HG03457 (cell line): ENCODE measurements at regions not wholly inside any gene's neighbourhood (a gene's known extent, or its start where the extent isn't known, plus 50 kb on each side); places are given as distances from the start of the nearest gene placed in this dataset.

Source experiments
- ATAC-seq: cut with Tn5 transposase; IDR thresholded peaks from one replicate; pipeline ENCODE4 v1.9.1; 2021; ENCODE audit warnings: moderate number of reproducible peaks; ENCODE audit not compliant: unreplicated experiment

GRCh38 chrX:40485973-40486372, 94.8 kb upstream of the ATP6AP2 start:
- ATAC-seq: no peak

DNA sequence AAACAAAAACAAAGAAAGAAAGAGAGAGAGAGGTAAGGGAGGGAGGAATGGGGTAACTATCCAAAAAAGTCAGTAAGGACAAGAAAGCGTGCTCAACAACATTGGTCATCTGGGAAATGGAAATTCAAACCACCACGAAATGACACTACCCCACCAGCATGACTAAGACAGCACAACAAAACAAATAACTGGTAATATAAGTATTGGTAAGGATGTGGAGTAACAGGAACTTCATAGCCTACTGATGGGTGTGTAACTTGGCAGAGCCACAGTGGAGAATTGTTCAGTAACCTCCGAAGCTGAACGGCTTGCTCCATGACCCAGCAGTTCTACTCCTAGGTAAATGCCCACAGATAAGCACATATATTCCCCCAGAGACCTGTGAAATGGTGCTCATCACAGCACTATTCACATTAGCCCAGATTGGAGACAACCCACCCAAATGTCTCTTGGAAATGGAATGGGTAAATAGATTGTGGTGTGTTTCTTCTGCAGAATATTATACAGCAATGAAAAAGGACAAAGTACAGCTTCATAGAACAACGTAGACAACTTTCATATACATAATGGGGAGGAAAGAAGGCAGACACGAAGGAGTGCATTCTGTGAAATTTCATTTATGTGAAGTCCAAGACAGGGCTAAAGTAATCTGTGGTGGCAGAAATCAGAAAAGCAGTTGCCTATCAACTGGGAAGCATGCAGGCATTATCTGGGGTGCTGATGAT, 95.5 kb upstream of the ATP6AP2 start:
- no peak for ATAC-seq

- ATAC-seq: no peak
These were observed 96.2 kb upstream of the ATP6AP2 start for GRCh38 chrX:40484408-40485091.

GRCh38 chrX:40483502-40483901, 97.3 kb upstream of the ATP6AP2 start:
- ATAC-seq: no peak

GRCh38 chrX:40479777-40480318, 100.9 kb upstream of the ATP6AP2 start:
- no peak for ATAC-seq

GRCh38 chrX:40478474-40479065, 102.2 kb upstream of the ATP6AP2 start:
- no peak for ATAC-seq

DNA sequence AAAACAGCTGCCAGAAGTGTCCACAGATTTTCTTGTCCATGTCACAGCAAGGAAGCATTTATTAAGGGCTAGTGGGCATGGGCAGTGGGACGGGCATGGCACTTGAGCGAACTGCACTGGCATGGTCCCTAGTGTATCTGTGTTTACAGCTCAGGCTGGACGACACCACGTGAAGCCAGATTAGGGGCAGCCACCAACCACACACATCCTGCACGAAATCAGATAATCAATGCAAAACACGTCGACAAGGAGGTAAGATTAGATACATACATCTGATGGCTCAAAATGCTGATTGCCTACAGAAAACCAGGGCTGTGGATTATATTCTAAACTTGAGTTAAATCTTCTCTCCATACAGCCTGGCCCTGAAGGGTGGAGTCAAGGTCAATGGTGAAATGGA, 103.8 kb upstream of the ATP6AP2 start:
- ATAC-seq: no peak

DNA sequence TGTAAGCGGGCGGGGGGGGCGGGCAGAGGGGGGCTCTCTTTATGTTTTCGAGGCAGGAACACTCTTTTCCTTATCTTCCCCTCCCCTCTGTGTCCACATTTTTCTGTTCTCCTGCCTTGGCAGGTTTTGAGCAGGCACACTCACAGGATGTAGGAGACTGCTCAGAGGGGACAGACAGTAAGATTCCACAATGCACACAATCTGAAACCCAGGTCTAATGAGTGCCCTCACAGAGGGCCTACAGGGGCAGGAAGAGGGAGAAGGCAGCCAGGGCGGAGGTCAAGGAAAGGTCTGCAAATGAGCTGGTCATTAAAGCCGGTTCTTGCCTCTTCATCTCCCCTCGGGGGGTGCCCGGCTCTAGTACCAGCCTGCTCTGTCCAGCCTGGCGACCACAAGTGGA, 106.1 kb upstream of the ATP6AP2 start:
- ATAC-seq: no peak

GRCh38 chrX:40474205-40474626, 106.6 kb upstream of the ATP6AP2 start:
- ATAC-seq: no peak

DNA sequence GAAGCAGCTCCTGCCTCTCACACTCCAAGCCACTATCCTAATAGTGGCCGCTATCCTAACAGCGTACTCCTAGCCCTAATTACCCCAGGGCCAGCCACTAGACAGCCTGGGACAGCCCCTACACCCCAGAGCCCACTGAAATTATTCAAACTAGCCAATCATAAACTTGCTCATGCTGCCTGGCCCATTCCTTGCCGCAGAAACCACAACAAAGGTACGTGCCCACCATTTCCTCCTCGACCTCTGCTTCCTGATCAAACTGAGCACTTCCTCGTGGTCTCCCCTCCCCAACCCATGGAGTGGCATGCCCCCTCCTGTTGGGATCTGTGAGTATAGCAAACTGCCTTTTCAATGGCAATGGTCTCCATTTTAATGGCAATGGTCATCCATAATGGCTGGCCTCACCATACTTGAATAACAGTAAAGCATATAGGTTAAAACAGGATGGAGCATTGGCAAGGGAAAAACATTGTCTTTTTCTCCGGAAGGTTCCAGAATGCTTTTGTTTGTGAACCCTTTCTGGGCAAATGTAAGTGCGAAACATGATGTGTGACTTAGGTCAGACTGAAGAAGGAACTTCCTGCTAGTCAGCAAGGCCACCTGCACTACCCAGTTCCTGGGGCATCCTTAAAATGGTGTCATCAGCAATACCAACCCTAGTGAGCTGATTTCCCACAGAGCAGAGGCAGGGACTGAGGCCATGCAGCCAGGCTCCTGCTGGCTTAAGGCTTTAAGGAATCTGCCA, 107.1 kb upstream of the ATP6AP2 start:
- no peak for ATAC-seq

- no peak for ATAC-seq
These were observed 108.7 kb upstream of the ATP6AP2 start for GRCh38 chrX:40471965-40472648.

GRCh38 chrX:40470830-40471429, 109.8 kb upstream of the ATP6AP2 start:
- no peak for ATAC-seq

GRCh38 chrX:40469316-40469715, 111.5 kb upstream of the ATP6AP2 start:
- ATAC-seq: no peak

DNA sequence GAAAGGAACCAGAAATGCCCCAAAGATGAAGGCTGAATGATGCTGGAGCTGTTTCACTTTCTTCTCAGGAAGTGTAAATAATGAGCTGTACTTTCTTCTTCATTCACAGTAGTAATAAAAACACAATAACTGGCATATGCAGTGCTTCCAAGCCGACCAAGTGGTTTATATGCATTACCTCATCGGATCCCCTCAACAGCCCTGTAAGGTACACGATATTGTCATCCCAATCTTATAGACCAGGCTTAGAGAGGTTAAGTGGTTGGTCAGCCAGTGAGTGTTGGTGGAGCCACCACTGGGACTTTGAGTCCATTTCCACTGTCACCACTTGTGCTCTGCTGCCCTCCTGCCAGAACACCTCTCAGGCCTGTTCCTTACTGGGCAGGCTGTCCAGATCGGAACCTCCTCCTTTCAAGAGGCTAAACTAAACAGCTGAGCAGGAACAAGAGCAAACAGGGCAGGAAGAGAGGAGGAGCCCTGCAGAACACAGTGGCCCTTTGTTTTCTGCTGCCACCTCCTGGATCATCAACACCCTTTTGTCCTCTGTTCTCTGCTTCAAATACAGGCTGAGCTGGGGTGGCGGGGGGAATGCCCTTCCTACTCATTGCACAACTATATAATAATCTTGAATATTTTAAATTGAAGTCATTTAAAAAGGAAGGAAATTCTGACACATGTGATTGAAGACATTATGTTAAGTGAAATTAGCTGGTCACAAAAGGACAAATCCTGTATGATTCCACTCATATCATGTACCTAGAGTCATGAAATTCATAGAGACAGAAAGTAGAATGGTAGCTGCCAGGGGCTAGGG, 112.5 kb upstream of the ATP6AP2 start:
- ATAC-seq: no peak

- ATAC-seq: no peak
These were observed 113.3 kb upstream of the ATP6AP2 start for GRCh38 chrX:40467454-40467853.

- ATAC-seq: no peak
These were observed 114.8 kb upstream of the ATP6AP2 start for GRCh38 chrX:40465735-40466551.

- ATAC-seq: no peak
These were observed 118.0 kb upstream of the ATP6AP2 start for GRCh38 chrX:40462795-40463194.

DNA sequence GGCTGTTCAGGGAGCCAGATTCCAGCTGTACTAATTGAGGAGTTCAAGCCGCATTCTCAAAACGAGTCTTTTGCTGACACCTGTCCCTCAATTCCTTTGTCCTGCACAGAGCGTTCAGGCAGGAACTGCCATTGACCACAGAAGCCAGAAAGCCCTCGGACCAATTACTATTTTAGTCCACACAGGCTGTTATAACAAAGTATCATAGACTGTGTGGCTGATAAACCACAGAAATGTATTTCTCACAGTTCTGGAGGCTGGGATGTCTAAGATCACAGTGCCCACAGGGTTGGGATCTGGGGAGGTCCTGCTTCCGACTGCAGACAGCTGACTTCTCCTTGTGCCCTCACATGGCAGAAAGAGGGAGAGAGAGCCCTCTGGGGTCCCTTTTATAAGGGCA, 119.8 kb upstream of the ATP6AP2 start:
- no peak for ATAC-seq
